H1 (cell line): ENCODE measurements at regions not wholly inside any gene's neighbourhood (a gene's known extent, or its start where the extent isn't known, plus 50 kb on each side); places are given as distances from the start of the nearest gene placed in this dataset.

ENCODE experiments used
- CTCF ChIA-PET: fragments of 300-600 bp; sonication (Branson Sonifier 250); formaldehyde crosslinking; loops from one replicate; lab custom pipeline; 2021; ENCODE audit not compliant: partially characterized antibody; lab: Charles Lee
- POLR2A ChIA-PET: fragments of 300-600 bp; sonication (Branson Sonifier 250); formaldehyde crosslinking; loops from one replicate; lab custom pipeline; 2021; ENCODE audit warnings: inconsistent platforms; ENCODE audit not compliant: partially characterized antibody; lab: Charles Lee
- DNase-seq, 2 experiments: peaks; one replicate each; pipeline versions ENCODE4 v3.0.0 to v3.0.0-alpha.2; 2010 to 2022; ENCODE audit warnings: low spot score in 2 of 2, low read depth in 1 of 2, mixed read lengths in 1 of 2
- FAIRE-seq: peaks from 2 replicates; lab custom pipeline; 2011; peaks lifted over from hg19 to GRCh38; lab: Jason Lieb, UNC
- H2AFZ ChIP-seq: 2 replicates; pipeline ENCODE4 v1.8.1; 2012; ENCODE audit warnings: low read length, inconsistent platforms
- H2AK5ac ChIP-seq: 2 replicates; pipeline ENCODE4 v1.6.1; 2013; ENCODE audit warnings: low read depth, low read length
- H2BK120ac ChIP-seq: replicated peaks from 2 replicates; pipeline ENCODE3; 2013; ENCODE audit warnings: low read depth, low read length, inconsistent platforms
- H2BK12ac ChIP-seq: 2 replicates; pipeline ENCODE4 v1.6.1; 2013; ENCODE audit warnings: low read depth, low read length
- H2BK15ac ChIP-seq: 2 replicates; pipeline ENCODE4 v1.6.1; 2013; ENCODE audit warnings: low read length
- H2BK20ac ChIP-seq: 2 replicates; pipeline ENCODE4 v1.6.1; 2013; ENCODE audit warnings: low read length
- H2BK5ac ChIP-seq: 2 replicates; pipeline ENCODE4 v1.6.1; 2013; ENCODE audit warnings: low read depth, low read length
- H3K14ac ChIP-seq: 2 replicates; pipeline ENCODE4 v1.6.1; 2013; ENCODE audit warnings: inconsistent platforms; ENCODE audit not compliant: insufficient read length
- H3K18ac ChIP-seq: 2 replicates; pipeline ENCODE4 v1.6.1; 2013; ENCODE audit warnings: low read length; ENCODE audit errors: extremely low read depth
- H3K23ac ChIP-seq: 2 replicates; pipeline ENCODE4 v1.6.1; 2013; ENCODE audit warnings: inconsistent platforms; ENCODE audit not compliant: insufficient read length
- H3K23me2 ChIP-seq: 2 replicates; pipeline ENCODE4 v1.6.1; 2013; ENCODE audit warnings: low read depth, low read length
- H3K27ac ChIP-seq: 2 replicates; pipeline ENCODE4 v1.6.1; 2011; ENCODE audit warnings: low read depth, low read length, inconsistent platforms
- H3K27me3 ChIP-seq, 4 experiments: replicated peaks in 1 of 4; 1 replicate in 1 of 4; 2 replicates in 3 of 4; pipeline versions ENCODE4 v1.6.1 to v1.8.1; 2011 to 2013; ENCODE audit warnings: low read length in 3 of 4, mild to moderate bottlenecking in 3 of 4, inconsistent platforms in 2 of 4, mixed read lengths in 2 of 4, moderate library complexity in 1 of 4; ENCODE audit not compliant: control insufficient read depth in 3 of 4, insufficient read depth in 3 of 4; ENCODE audit errors: extremely low read depth in 1 of 4
- H3K36me3 ChIP-seq, 4 experiments: 2 replicates each; pipeline versions ENCODE4 v1.6.1 to v1.8.1; 2011 to 2013; ENCODE audit warnings: mild to moderate bottlenecking in 4 of 4, low read length in 3 of 4, moderate library complexity in 2 of 4, control low read depth in 1 of 4, inconsistent platforms in 1 of 4; ENCODE audit not compliant: insufficient read depth in 4 of 4, control insufficient read depth in 2 of 4
- H3K4ac ChIP-seq: replicated peaks from 2 replicates; pipeline ENCODE3; 2013; ENCODE audit warnings: low read length, low read depth, mixed read lengths, inconsistent platforms; ENCODE audit not compliant: insufficient read length
- H3K4me1 ChIP-seq, 4 experiments: replicated peaks in 1 of 4; 1 replicate in 1 of 4; 2 replicates in 3 of 4; pipeline versions ENCODE4 v1.6.1 to v1.8.1; 2011 to 2013; ENCODE audit warnings: low read length in 3 of 4, inconsistent platforms in 2 of 4, mixed read lengths in 1 of 4; ENCODE audit not compliant: insufficient read depth in 4 of 4, control insufficient read depth in 3 of 4
- H3K4me2 ChIP-seq, 2 experiments: 2 replicates each; pipeline versions ENCODE4 v1.6.1 to v1.8.1; 2011 to 2013; ENCODE audit warnings: low read depth in 2 of 2, low read length in 2 of 2, control low read depth in 1 of 2, inconsistent platforms in 1 of 2, mild to moderate bottlenecking in 1 of 2; ENCODE audit not compliant: insufficient read depth in 1 of 2
- H3K4me3 ChIP-seq, 4 experiments: fragments of 200-600, 300-600 bp in 1 of 4; sonication (generic), shearing (Covaris generic), sonication (Bioruptor Twin) in 1 of 4; 2 replicates each; pipeline versions ENCODE4 v1.5.1 to v1.8.1; 2011 to 2016; ENCODE audit warnings: low read length in 4 of 4, low read depth in 3 of 4, control low read depth in 2 of 4, inconsistent platforms in 2 of 4, mild to moderate bottlenecking in 2 of 4, mixed read lengths in 1 of 4, moderate library complexity in 1 of 4; ENCODE audit not compliant: insufficient read depth in 2 of 4; ENCODE audit errors: extremely low read depth in 1 of 4
- H3K56ac ChIP-seq: replicated peaks from 2 replicates; pipeline ENCODE3; 2013; ENCODE audit warnings: low read depth, mild to moderate bottlenecking, mixed read lengths, low read length, inconsistent platforms; ENCODE audit not compliant: insufficient read length
- H3K79me1 ChIP-seq: 2 replicates; pipeline ENCODE4 v1.6.1; 2013; ENCODE audit warnings: low read depth, low read length, control low read depth
- H3K79me2 ChIP-seq, 2 experiments: 2 replicates each; pipeline versions ENCODE4 v1.6.1 to v1.8.1; 2012 to 2013; ENCODE audit warnings: low read length in 2 of 2, mild to moderate bottlenecking in 2 of 2, inconsistent platforms in 1 of 2; ENCODE audit not compliant: insufficient read depth in 2 of 2, control insufficient read depth in 1 of 2
- H3K9ac ChIP-seq, 4 experiments: replicated peaks in 1 of 4; 1 replicate in 1 of 4; 2 replicates in 3 of 4; pipeline versions ENCODE4 v1.6.1 to v1.8.1; 2011 to 2013; ENCODE audit warnings: low read depth in 3 of 4, low read length in 3 of 4, control low read depth in 2 of 4, mild to moderate bottlenecking in 2 of 4, moderate library complexity in 2 of 4, inconsistent platforms in 1 of 4; ENCODE audit errors: extremely low read depth in 1 of 4
- H3K9me3 ChIP-seq, 2 experiments: 2 replicates each; pipeline versions ENCODE4 v1.6.1 to v1.8.1; 2012 to 2013; ENCODE audit warnings: mild to moderate bottlenecking in 2 of 2, moderate library complexity in 2 of 2, control low read depth in 1 of 2, inconsistent platforms in 1 of 2, low read depth in 1 of 2, low read length in 1 of 2, mixed read lengths in 1 of 2; ENCODE audit not compliant: insufficient read depth in 2 of 2
- H4K20me1 ChIP-seq, 2 experiments: replicated peaks in 1 of 2; 2 replicates each; pipeline versions ENCODE3 to v1.8.1; 2011 to 2013; ENCODE audit warnings: inconsistent platforms in 2 of 2, low read length in 2 of 2, mild to moderate bottlenecking in 1 of 2; ENCODE audit not compliant: insufficient read depth in 2 of 2, control insufficient read depth in 1 of 2
- H4K5ac ChIP-seq: 2 replicates; pipeline ENCODE4 v1.6.1; 2013; ENCODE audit warnings: low read length, low read depth, mixed read lengths, inconsistent platforms; ENCODE audit not compliant: insufficient read length
- H4K8ac ChIP-seq: 2 replicates; pipeline ENCODE4 v1.8.0; 2013; ENCODE audit warnings: mild to moderate bottlenecking, moderate library complexity, low read length, inconsistent platforms; ENCODE audit not compliant: insufficient read depth; ENCODE audit errors: extremely low read depth
- H4K91ac ChIP-seq: replicated peaks from 2 replicates; pipeline ENCODE3; 2013; ENCODE audit warnings: low read length, mixed read lengths, inconsistent platforms; ENCODE audit not compliant: insufficient read length
- NANOG ChIP-seq: IDR thresholded peaks from 2 replicates; pipeline ENCODE4 v1.6.1; 2011; ENCODE audit warnings: low read length, low read depth, mild to moderate bottlenecking, inconsistent platforms; ENCODE audit not compliant: insufficient read depth, poor library complexity, severe bottlenecking
- RAD21 ChIP-seq, 2 experiments: IDR thresholded peaks in 1 of 2; conservative IDR thresholded peaks in 1 of 2; 2 replicates each; pipeline ENCODE4 v1.6.1; 2011; ENCODE audit warnings: low read depth in 2 of 2, low read length in 2 of 2, improper control_type of control experiment in 1 of 2, inconsistent platforms in 1 of 2, mild to moderate bottlenecking in 1 of 2, moderate library complexity in 1 of 2
- RXRA ChIP-seq: IDR thresholded peaks from 2 replicates; pipeline ENCODE4 v1.6.1; 2011; ENCODE audit warnings: low read depth, mild to moderate bottlenecking, low read length, moderate library complexity; ENCODE audit not compliant: insufficient read depth
- SUZ12 ChIP-seq: fragments of 200-600 bp; sonication (generic); IDR thresholded peaks from 2 replicates; pipeline ENCODE4 v1.6.1; 2012; ENCODE audit warnings: mild to moderate bottlenecking, inconsistent platforms, low read length, moderate library complexity, mixed read lengths
- TCF12 ChIP-seq: IDR thresholded peaks from 2 replicates; pipeline ENCODE4 v1.6.1; 2011; ENCODE audit warnings: low read depth, mild to moderate bottlenecking, low read length
- WGBS, 2 experiments: shearing (Covaris generic) in 1 of 2; methylation state at CpG; one replicate each; pipeline versions ENCODE4 v1.1.6 to v1.1.7; 2013 to 2015; ENCODE audit warnings: low lambda C conversion rate in 2 of 2, mixed read lengths in 2 of 2, inconsistent platforms in 1 of 2, low coverage in 1 of 2, missing lambda C conversion rate in 1 of 2; ENCODE audit not compliant: insufficient replicate concordance in 2 of 2, insufficient coverage in 1 of 2, insufficient read length in 1 of 2; ENCODE audit errors: extremely low coverage in 1 of 2, missing lambda C conversion rate in 1 of 2; 5-methylcytosine and 5-hydroxymethylcytosine counted together
- TF ChIP-seq, protein P1 (sequence below): IDR thresholded peaks from 2 replicates; pipeline ENCODE4 v1.6.1; 2012; ENCODE audit warnings: low read length, inconsistent platforms

DNA sequence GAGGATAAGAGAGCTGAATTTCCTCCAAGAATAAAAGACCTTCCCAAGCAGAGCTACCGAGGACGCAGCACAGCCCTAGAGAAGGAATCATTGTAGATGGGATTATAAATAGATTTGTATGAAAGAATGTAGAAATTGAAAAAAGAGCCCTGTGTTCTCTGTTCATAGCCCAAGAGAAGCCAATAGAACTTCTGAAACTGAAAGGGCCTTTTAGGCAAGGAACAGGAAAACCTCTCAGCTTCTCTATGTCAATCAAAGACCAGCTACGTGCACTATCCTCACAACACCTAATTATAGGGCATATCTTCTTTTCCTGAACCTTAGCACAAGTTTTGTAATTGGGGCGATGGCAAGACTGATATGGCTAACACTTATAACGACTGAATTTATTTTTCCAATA, 192.4 kb upstream of the RNPC3 start:
- H3K23me2 ChIP-seq, result no peaks in the 10 kb centered on the region
- H3K56ac ChIP-seq, result no peak overlapping the region
- H2BK120ac ChIP-seq, result no peak overlapping the region
- H2AK5ac ChIP-seq, result no peak overlapping the region
- no peak overlapping the region for H3K23ac ChIP-seq
- H3K9me3 ChIP-seq, result no peaks in the 10 kb centered on the region
- no peak overlapping the region for H3K18ac ChIP-seq
- no peak overlapping the region for H2BK15ac ChIP-seq
- no peak overlapping the region for H4K5ac ChIP-seq
- H3K4me1 ChIP-seq, result no peaks in the 10 kb centered on the region
- CTCF ChIA-PET, result interaction anchor here (1.1 kb wide), 1 partner anchor 227 kb away, joined by 4 read pairs; no protein-coding TSS in a partner anchor
- no peak overlapping the region for H2AFZ ChIP-seq
- no peaks in the 10 kb centered on the region for H3K79me2 ChIP-seq
- no peak for FAIRE-seq
- no peak overlapping the region for H3K4me2 ChIP-seq
- no peaks in the 10 kb centered on the region for H3K36me3 ChIP-seq
- H2BK12ac ChIP-seq, result no peak overlapping the region
- H2BK20ac ChIP-seq, result no peak overlapping the region
- no peaks in the 10 kb centered on the region for H4K20me1 ChIP-seq
- H3K4me3 ChIP-seq, result no peak overlapping the region
- no peak overlapping the region for H3K14ac ChIP-seq
- H3K4ac ChIP-seq, result no peak overlapping the region
- 90% methylated on average over 5 of the region's 5 CpGs; no CpG with 5 or more reads in 1 of the 2 experiments for WGBS, 2 experiments
- no peak overlapping the region for H2BK5ac ChIP-seq
- no peaks in the 10 kb centered on the region for H3K27me3 ChIP-seq
- no peaks in the 10 kb centered on the region for H3K79me1 ChIP-seq
- no peak overlapping the region for H4K8ac ChIP-seq
- TF ChIP-seq, protein P1, sequence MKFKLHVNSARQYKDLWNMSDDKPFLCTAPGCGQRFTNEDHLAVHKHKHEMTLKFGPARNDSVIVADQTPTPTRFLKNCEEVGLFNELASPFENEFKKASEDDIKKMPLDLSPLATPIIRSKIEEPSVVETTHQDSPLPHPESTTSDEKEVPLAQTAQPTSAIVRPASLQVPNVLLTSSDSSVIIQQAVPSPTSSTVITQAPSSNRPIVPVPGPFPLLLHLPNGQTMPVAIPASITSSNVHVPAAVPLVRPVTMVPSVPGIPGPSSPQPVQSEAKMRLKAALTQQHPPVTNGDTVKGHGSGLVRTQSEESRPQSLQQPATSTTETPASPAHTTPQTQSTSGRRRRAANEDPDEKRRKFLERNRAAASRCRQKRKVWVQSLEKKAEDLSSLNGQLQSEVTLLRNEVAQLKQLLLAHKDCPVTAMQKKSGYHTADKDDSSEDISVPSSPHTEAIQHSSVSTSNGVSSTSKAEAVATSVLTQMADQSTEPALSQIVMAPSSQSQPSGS, result no peak
- TF ChIP-seq SUZ12 (no peak), TCF12 (no peak), RXRA (no peak), NANOG (no peak), RAD21 (IDR thresholded peaks at IDR 0.05 in 1 of 2, conservative IDR thresholded peaks at IDR 0.05 in 1 of 2; ENCODE audit: low read depth in 2 of 2, low read length in 2 of 2) (no peak)
- TF ChIP-seq, all 59 proteins: peak for 0
- Histone ChIP-seq H4K91ac (no peak overlapping the region), H3K27ac (no peak overlapping the region), H3K9ac (no peak overlapping the region)
- POLR2A ChIA-PET, result no interaction called here
- no peak for DNase-seq
